ENCODE measurements at regions not wholly inside any gene's neighbourhood (a gene's known extent, or its start where the extent isn't known, plus 50 kb on each side); places are given as distances from the start of the nearest gene placed in this dataset.
A peak's percentile ranks its signal among the peaks of the same experiment; 100 is the strongest.

GRCh38 chr3:166169681-166170080 lies 332.5 kb upstream of the BCHE start:
- TF ChIP-seq CTCF (IDR thresholded peaks at IDR 0.05; ENCODE audit: low read depth, low read length, missing control alignments): no peak
- DNase-seq (ENCODE audit: low read depth): no peak
- H3K4me3 ChIP-seq (ENCODE audit: low read depth, low read length): no peak overlapping the region
- in situ Hi-C loops (cut with HindIII; ENCODE audit: low sequenced_read_pairs): no loop called here

GRCh38 chr3:166127969-166128368 lies 290.7 kb upstream of the BCHE start:
- H3K4me3 ChIP-seq (ENCODE audit: low read depth, low read length): no peak overlapping the region
- in situ Hi-C loops (cut with HindIII; ENCODE audit: low sequenced_read_pairs): no loop called here
- DNase-seq (ENCODE audit: low read depth): no peak
- no peak for TF ChIP-seq CTCF (IDR thresholded peaks at IDR 0.05; ENCODE audit: low read depth, low read length, missing control alignments)

- TF ChIP-seq CTCF (IDR thresholded peaks at IDR 0.05; ENCODE audit: low read depth, low read length, missing control alignments): no peak
- no peak overlapping the region for H3K4me3 ChIP-seq (ENCODE audit: low read depth, low read length)
- in situ Hi-C loops (cut with HindIII; ENCODE audit: low sequenced_read_pairs): no loop called here
- DNase-seq (ENCODE audit: low read depth): no peak
These were observed 288.0 kb upstream of the BCHE start for GRCh38 chr3:166125179-166125578.

GRCh38 chr3:166123576-166123975 lies 286.4 kb upstream of the BCHE start:
- in situ Hi-C loops (cut with HindIII; ENCODE audit: low sequenced_read_pairs): no loop called here
- no peak for TF ChIP-seq CTCF (IDR thresholded peaks at IDR 0.05; ENCODE audit: low read depth, low read length, missing control alignments)
- DNase-seq (ENCODE audit: low read depth): peak; percentile 36
- H3K4me3 ChIP-seq (ENCODE audit: low read depth, low read length): no peak overlapping the region

- in situ Hi-C loops (cut with HindIII; ENCODE audit: low sequenced_read_pairs): no loop called here
- no peak for TF ChIP-seq CTCF (IDR thresholded peaks at IDR 0.05; ENCODE audit: low read depth, low read length, missing control alignments)
- H3K4me3 ChIP-seq (ENCODE audit: low read depth, low read length): no peak overlapping the region
- no peak for DNase-seq (ENCODE audit: low read depth)
These were observed 285.9 kb upstream of the BCHE start for GRCh38 chr3:166123088-166123487.

- no peak for DNase-seq (ENCODE audit: low read depth)
- H3K4me3 ChIP-seq (ENCODE audit: low read depth, low read length): no peak overlapping the region
- no peak for TF ChIP-seq CTCF (IDR thresholded peaks at IDR 0.05; ENCODE audit: low read depth, low read length, missing control alignments)
- in situ Hi-C loops (cut with HindIII; ENCODE audit: low sequenced_read_pairs): no loop called here
These were observed 280.8 kb upstream of the BCHE start for GRCh38 chr3:166118049-166118448.

GRCh38 chr3:166114448-166114847 lies 277.2 kb upstream of the BCHE start:
- no peak for TF ChIP-seq CTCF (IDR thresholded peaks at IDR 0.05; ENCODE audit: low read depth, low read length, missing control alignments)

More at GRCh38 chr3:166114448-166114847, 277.2 kb upstream of the BCHE start:
- H3K4me3 ChIP-seq (ENCODE audit: low read depth, low read length): no peak overlapping the region
- in situ Hi-C loops (cut with HindIII; ENCODE audit: low sequenced_read_pairs): no loop called here
- no peak for DNase-seq (ENCODE audit: low read depth)
